ENCODE measurements at regions not wholly inside any gene's neighbourhood (a gene's known extent, or its start where the extent isn't known, plus 50 kb on each side); places are given as distances from the start of the nearest gene placed in this dataset.

GRCh38 chr4:164224871-164225270, 529.1 kb upstream of the SMIM31 start:
- TF ChIP-seq POLR2A (IDR thresholded peaks at IDR 0.05), result no peak
- TF ChIP-seq CTCF (IDR thresholded peaks at IDR 0.05), result no peak
